H9 (cell line): ENCODE measurements at regions not wholly inside any gene's neighbourhood (a gene's known extent, or its start where the extent isn't known, plus 50 kb on each side); places are given as distances from the start of the nearest gene placed in this dataset.

ENCODE experiments used
- DNase-seq: peaks from one replicate; pipeline ENCODE4 v3.0.0-alpha.2; 2017
- H2AFZ ChIP-seq: one replicate; pipeline ENCODE4 v1.6.1; 2013; ENCODE audit warnings: mild to moderate bottlenecking, low read length, control low read depth, moderate library complexity
- H2AK5ac ChIP-seq: 2 replicates; pipeline ENCODE4 v1.6.1; 2013; ENCODE audit warnings: low read length, control low read depth, mixed read lengths; ENCODE audit not compliant: insufficient read length
- H2BK120ac ChIP-seq: one replicate; pipeline ENCODE4 v1.6.1; 2013; ENCODE audit warnings: low read depth, mild to moderate bottlenecking, low read length, control low read depth, inconsistent platforms; ENCODE audit not compliant: poor library complexity, severe bottlenecking
- H2BK12ac ChIP-seq: 2 replicates; pipeline ENCODE4 v1.6.1; 2013; ENCODE audit warnings: low read length, control low read depth, mixed read lengths, low read depth; ENCODE audit not compliant: insufficient read length
- H2BK15ac ChIP-seq: 2 replicates; pipeline ENCODE4 v1.6.1; 2013; ENCODE audit warnings: low read depth, low read length, control low read depth
- H2BK20ac ChIP-seq: one replicate; pipeline ENCODE4 v1.6.1; 2013; ENCODE audit warnings: low read depth, mild to moderate bottlenecking, low read length, control low read depth, inconsistent platforms; ENCODE audit not compliant: poor library complexity, severe bottlenecking
- H2BK5ac ChIP-seq: 2 replicates; pipeline ENCODE4 v1.6.1; 2013; ENCODE audit warnings: low read length, control low read depth, mixed read lengths; ENCODE audit not compliant: insufficient read length
- H3K14ac ChIP-seq: 2 replicates; pipeline ENCODE4 v1.6.1; 2013; ENCODE audit warnings: low read length, control low read depth; ENCODE audit not compliant: insufficient read depth
- H3K18ac ChIP-seq: 2 replicates; pipeline ENCODE4 v1.6.1; 2013; ENCODE audit warnings: low read depth, mild to moderate bottlenecking, mixed read lengths, low read length, control low read depth; ENCODE audit not compliant: insufficient read length
- H3K23ac ChIP-seq: 2 replicates; pipeline ENCODE4 v1.6.1; 2013; ENCODE audit warnings: low read length, control low read depth, mixed read lengths, low read depth; ENCODE audit not compliant: insufficient read length
- H3K23me2 ChIP-seq: 2 replicates; pipeline ENCODE4 v1.6.1; 2013; ENCODE audit warnings: low read depth, mild to moderate bottlenecking, mixed read lengths, low read length, control low read depth; ENCODE audit not compliant: insufficient read length, poor library complexity, severe bottlenecking
- H3K27ac ChIP-seq: 2 replicates; pipeline ENCODE4 v1.5.1; 2013; ENCODE audit warnings: low read length, control low read depth, mixed read lengths, low read depth; ENCODE audit not compliant: insufficient read length
- H3K27me3 ChIP-seq: 2 replicates; pipeline ENCODE4 v1.6.1; 2013; ENCODE audit warnings: low read length, control low read depth, inconsistent platforms; ENCODE audit not compliant: insufficient read depth
- H3K4ac ChIP-seq: 2 replicates; pipeline ENCODE4 v1.6.1; 2013; ENCODE audit warnings: low read depth, mild to moderate bottlenecking, control low read depth, inconsistent platforms, low read length, moderate library complexity
- H3K4me1 ChIP-seq: 2 replicates; pipeline ENCODE4 v1.6.1; 2013; ENCODE audit warnings: low read length, control low read depth, inconsistent platforms; ENCODE audit not compliant: insufficient read depth
- H3K4me2 ChIP-seq: 2 replicates; pipeline ENCODE4 v1.6.1; 2013; ENCODE audit warnings: low read length, control low read depth, mixed read lengths; ENCODE audit not compliant: insufficient read length, insufficient read depth
- H3K56ac ChIP-seq: 2 replicates; pipeline ENCODE4 v1.6.1; 2013; ENCODE audit warnings: low read depth, mild to moderate bottlenecking, mixed read lengths, low read length, control low read depth; ENCODE audit not compliant: insufficient read length
- H3K79me1 ChIP-seq: 2 replicates; pipeline ENCODE4 v1.6.1; 2013; ENCODE audit warnings: low read depth, mild to moderate bottlenecking, moderate library complexity, low read length, control low read depth, inconsistent platforms; ENCODE audit not compliant: insufficient read depth, poor library complexity, severe bottlenecking
- H3K79me2 ChIP-seq: 2 replicates; pipeline ENCODE4 v1.6.1; 2013; ENCODE audit warnings: low read length, control low read depth, inconsistent platforms; ENCODE audit not compliant: insufficient read depth
- H3K9ac ChIP-seq: 2 replicates; pipeline ENCODE4 v1.6.1; 2013; ENCODE audit warnings: low read length, control low read depth, mixed read lengths; ENCODE audit not compliant: insufficient read length; ENCODE audit errors: extremely low read depth
- H3K9me3 ChIP-seq: one replicate; pipeline ENCODE4 v1.6.1; 2013; ENCODE audit warnings: low read depth, low read length, inconsistent platforms; ENCODE audit not compliant: control insufficient read depth
- H3T11ph ChIP-seq: one replicate; pipeline ENCODE4 v1.6.1; 2013; ENCODE audit warnings: mild to moderate bottlenecking, low read length, control low read depth, inconsistent platforms
- H4K20me1 ChIP-seq: one replicate; pipeline ENCODE4 v1.6.1; 2013; ENCODE audit not compliant: control insufficient read depth, insufficient read length, insufficient read depth
- H4K5ac ChIP-seq: 2 replicates; pipeline ENCODE4 v1.6.1; 2013; ENCODE audit warnings: low read depth, mild to moderate bottlenecking, mixed read lengths, low read length, control low read depth; ENCODE audit not compliant: insufficient read length
- H4K8ac ChIP-seq: replicated peaks from 2 replicates; pipeline ENCODE4 v1.6.1; 2013; ENCODE audit warnings: low read length, control low read depth, mixed read lengths, low read depth; ENCODE audit not compliant: insufficient read length
- H4K91ac ChIP-seq: 2 replicates; pipeline ENCODE4 v1.6.1; 2013; ENCODE audit warnings: low read depth, mild to moderate bottlenecking, moderate library complexity, mixed read lengths, low read length, control low read depth; ENCODE audit not compliant: insufficient read length
- H3K27ac Mint-ChIP-seq, 3 experiments: 2 replicates in 2 of 3; 3 replicates in 1 of 3; pipeline ENCODE4 v1.8.0; 2020 to 2021; ENCODE audit warnings: mixed read lengths in 3 of 3, mild to moderate bottlenecking in 1 of 3, moderate library complexity in 1 of 3
- H3K27me3 Mint-ChIP-seq: 2 replicates; pipeline ENCODE4 v1.8.0; 2021; ENCODE audit warnings: low read depth, mild to moderate bottlenecking, moderate library complexity, mixed read lengths
- H3K36me3 Mint-ChIP-seq, 3 experiments: 2 replicates in 2 of 3; 3 replicates in 1 of 3; pipeline ENCODE4 v1.8.0; 2020 to 2021; ENCODE audit warnings: low read depth in 3 of 3, mixed read lengths in 3 of 3; ENCODE audit not compliant: insufficient read depth in 1 of 3
- H3K4me1 Mint-ChIP-seq, 2 experiments: 2 replicates each; pipeline ENCODE4 v1.8.0; 2020; ENCODE audit warnings: mixed read lengths in 2 of 2
- H3K4me3 Mint-ChIP-seq, 2 experiments: 2 replicates in 1 of 2; 3 replicates in 1 of 2; pipeline ENCODE4 v1.8.0; 2020 to 2021; ENCODE audit warnings: mild to moderate bottlenecking in 2 of 2, mixed read lengths in 2 of 2, moderate library complexity in 1 of 2
- H3K9me3 Mint-ChIP-seq, 2 experiments: 2 replicates in 1 of 2; 3 replicates in 1 of 2; pipeline ENCODE4 v1.8.0; 2020; ENCODE audit warnings: mild to moderate bottlenecking in 2 of 2, mixed read lengths in 2 of 2, moderate library complexity in 1 of 2
- CTCF ChIP-seq: fragments of 200-600 bp; sonication (generic); conservative IDR thresholded peaks from 3 replicates; pipeline ENCODE4 v1.8.0; 2021; ENCODE audit warnings: antibody characterized with exemption, mild to moderate bottlenecking
- WGBS: extraction: QIAGEN DNeasy Blood & Tissue Kit; methylation state at CpG from one replicate; pipeline ENCODE4 v1.1.7; 2013; ENCODE audit warnings: missing lambda C conversion rate, low lambda C conversion rate, mixed read lengths; ENCODE audit not compliant: insufficient read length; ENCODE audit errors: extremely low coverage; 5-methylcytosine and 5-hydroxymethylcytosine counted together

- Histone ChIP-seq H3K4me1 (no peaks in the 10 kb centered on the region), H3K79me2 (no peaks in the 10 kb centered on the region), H4K5ac (no peak overlapping the region), H2BK15ac (no peak overlapping the region), H2BK120ac (no peak overlapping the region), H3K27ac (no peak overlapping the region), H3K56ac (no peak overlapping the region), H2BK12ac (no peak overlapping the region), H3T11ph (no peak overlapping the region), H4K20me1 (no peaks in the 10 kb centered on the region), H3K79me1 (no peaks in the 10 kb centered on the region), H2BK20ac (no peak overlapping the region), H3K14ac (no peak overlapping the region), H2AK5ac (no peak overlapping the region), H2BK5ac (no peak overlapping the region), H2AFZ (no peak overlapping the region), H3K18ac (no peak overlapping the region), H3K9me3 (no peaks in the 10 kb centered on the region), H3K23me2 (no peaks in the 10 kb centered on the region), H3K27me3 (no peaks in the 10 kb centered on the region), H3K9ac (no peak overlapping the region), H3K4me2 (no peak overlapping the region), H4K91ac (no peak overlapping the region), H3K23ac (no peak overlapping the region), H4K8ac (no peak overlapping the region), H3K4ac (no peak overlapping the region)
- no peak for DNase-seq
- Mint-ChIP-seq H3K4me3 (no peak overlapping the region), H3K36me3 (no peaks in the 10 kb centered on the region), H3K27me3 (peaks cover 16% of the 10 kb centered on the region), H3K27ac (no peak overlapping the region), H3K9me3 (no peaks in the 10 kb centered on the region; a peak in 1 of 5 replicates), H3K4me1 (peaks cover 6 to 10% of the 10 kb centered on the region in 2 experiments; a peak in 3 of 4 replicates)
- whole genome bisulfite sequencing: no CpG with 5 or more reads among the region's 3 CpGs
- no peak for TF ChIP-seq CTCF
Observed at GRCh38 chr19:30215248-30215647, 156.9 kb upstream of the ZNF536 start.
